Heart left ventricle (tissue), 16 donors: ENCODE measurements at regions not wholly inside any gene's neighbourhood (a gene's known extent, or its start where the extent isn't known, plus 50 kb on each side); places are given as distances from the start of the nearest gene placed in this dataset.

Source experiments
- ATAC-seq, 4 donors: fragments of 200-7000 bp; cut with Tn5 transposase; one replicate each; pipeline ENCODE4 v1.9.1; 2020 to 2022; ENCODE audit warnings: moderate library complexity in 4 of 4, mild to moderate bottlenecking in 3 of 4, moderate number of reproducible peaks in 1 of 4
- DNase-seq, 5 donors: peaks; one replicate each; pipeline ENCODE4 v3.0.0-alpha.2; 2020
- H3K27ac ChIP-seq, 12 donors: fragments of 200-600 bp; sonication (generic) in 4 of 12; one replicate each; pipeline versions ENCODE4 v1.5.0 to v1.8.0; 2016 to 2022; ENCODE audit warnings: mild to moderate bottlenecking in 2 of 12
- H3K27me3 ChIP-seq, 9 donors: fragments of 200-600 bp; sonication (generic) in 2 of 9; one replicate each; pipeline versions ENCODE4 v1.5.1 to v1.8.0; 2016 to 2022; ENCODE audit warnings: mild to moderate bottlenecking in 3 of 9
- H3K36me3 ChIP-seq, 9 donors: fragments of 200-600 bp; sonication (generic) in 2 of 9; one replicate each; pipeline versions ENCODE4 v1.5.0 to v1.8.0; 2018 to 2022; ENCODE audit warnings: mild to moderate bottlenecking in 2 of 9
- H3K4me1 ChIP-seq, 12 donors: fragments of 200-600 bp; sonication (generic) in 4 of 12; one replicate each; pipeline versions ENCODE4 v1.5.0 to v1.8.0; 2016 to 2022; ENCODE audit warnings: mild to moderate bottlenecking in 3 of 12
- H3K4me3 ChIP-seq, 12 donors: fragments of 200-600 bp; sonication (generic) in 4 of 12; one replicate each; pipeline versions ENCODE4 v1.5.0 to v1.8.0; 2017 to 2022; ENCODE audit warnings: mild to moderate bottlenecking in 9 of 12, moderate library complexity in 4 of 12
- H3K9me3 ChIP-seq, 12 donors: fragments of 200-600 bp; sonication (generic) in 4 of 12; one replicate each; pipeline versions ENCODE4 v1.5.0 to v1.8.0; 2016 to 2022; ENCODE audit warnings: mild to moderate bottlenecking in 1 of 12
- CTCF ChIP-seq, 12 donors: fragments of 200-600 bp; sonication (generic) in 4 of 12; IDR thresholded peaks; one replicate each; pipeline versions ENCODE4 v1.5.0 to v1.8.0; 2018 to 2022; ENCODE audit warnings: antibody characterized with exemption in 12 of 12, mild to moderate bottlenecking in 5 of 12
- POLR2A ChIP-seq, 2 donors: fragments of 450-650 bp; IDR thresholded peaks; one replicate each; pipeline ENCODE4 v1.6.1; 2017; ENCODE audit warnings: antibody characterized with exemption in 2 of 2, mild to moderate bottlenecking in 2 of 2, moderate library complexity in 2 of 2
- WGBS, 4 donors: extraction: QIAGEN DNeasy Blood & Tissue Kit in 2 of 4; methylation state at CpG; one replicate each; pipeline versions ENCODE4 v1.1.5 to v1.1.7; 2013 to 2018; 5-methylcytosine and 5-hydroxymethylcytosine counted together
- intact Hi-C, 10 donors: fragments of 100-400 bp; cut with DNase I; formaldehyde crosslinking; loops; one replicate each; pipeline versions ENCODE4 v1.11.1 to v1.14.2; 2022
- donor health status: ischemic (EF 13 %, LVEDD 7.1; RV severe dilation, severe dysfunction).
- donor health status: healthy with polysubstance abuse.
- donor health status: DM: no; HTN: yes; CAD: no.
- donor health status: DM: no; HTN: no; CAD: no.
- donor health status: ischemic (EF 25% LVEDD 6.9; RV normal size, moderate dysfunction).
- donor health status: ischemic (EF 25% LVEDD 5.7; RV mildly dilated, moderate dysfunction).
- donor health status: healthy.
- donor health status: DM: yes; HTN: yes; CAD: no.
- donor health status: ischemic (EF 35%, LVEDD 5.7; RV mildly dilated, moderate dysfunction).
- donor health status: nonischemic (EF 11% LVEDD 7.7; RV severe dilation, severe dysfunction).
- donor health status: DM: yes; HTN: yes; CAD: no.
- donor health status: PGD.
- donor health status: ischemic (EF 29% LVEDD 5.4; RV normal size, mild dysfunction).
- donor health status: nonischemic (EF 23%, LVEDD 6.1; RV moderate dilation, normal function).

- TF ChIP-seq POLR2A (IDR thresholded peaks at IDR 0.05) (no peak), CTCF (IDR thresholded peaks at IDR 0.05) (no peak)
- intact Hi-C loops = no loop called here
- no peak overlapping the region for H3K27ac ChIP-seq
- 86 to 94% (median 89%) methylated on average over 14 of the region's 14 CpGs for WGBS, 4 donors
- no peak overlapping the region for H3K4me3 ChIP-seq
- no peaks in the 10 kb centered on the region for H3K36me3 ChIP-seq
- peaks cover 0 to 28% (median 0%) of the 10 kb centered on the region in 12 donors for H3K4me1 ChIP-seq
- no peaks in the 10 kb centered on the region for H3K27me3 ChIP-seq
- no peaks in the 10 kb centered on the region for H3K9me3 ChIP-seq
- ATAC-seq (no peak), DNase-seq (no peak)
Observed at GRCh38 chr3:72625602-72626337, 222.5 kb downstream of the SHQ1 start.

- peaks cover 0 to 19% (median 0%) of the 10 kb centered on the region in 12 donors for H3K4me1 ChIP-seq
- H3K4me3 ChIP-seq = no peak overlapping the region
- H3K27ac ChIP-seq = no peak overlapping the region
- ATAC-seq (no peak), DNase-seq (no peak)
- TF ChIP-seq CTCF (IDR thresholded peaks at IDR 0.05) (no peak), POLR2A (IDR thresholded peaks at IDR 0.05) (no peak)
- H3K27me3 ChIP-seq = no peaks in the 10 kb centered on the region
- 78 to 92% (median 83%) methylated on average over 2 of the region's 2 CpGs for WGBS, 4 donors
- no peaks in the 10 kb centered on the region for H3K36me3 ChIP-seq
- intact Hi-C loops = no loop called here
- H3K9me3 ChIP-seq = no peaks in the 10 kb centered on the region
Observed at GRCh38 chr3:72624656-72625055, 223.6 kb downstream of the SHQ1 start.

- no peaks in the 10 kb centered on the region for H3K36me3 ChIP-seq
- peaks cover 0 to 10% (median 0%) of the 10 kb centered on the region in 12 donors for H3K4me1 ChIP-seq
- no peak for TF ChIP-seq CTCF (IDR thresholded peaks at IDR 0.05)
- no peak for TF ChIP-seq POLR2A (IDR thresholded peaks at IDR 0.05)
- no peak overlapping the region for H3K27ac ChIP-seq
- intact Hi-C loops = no loop called here
- H3K27me3 ChIP-seq = no peaks in the 10 kb centered on the region
- ATAC-seq (no peak), DNase-seq (no peak)
- WGBS, 4 donors = 87 to 95% (median 93%) methylated on average over 6 of the region's 6 CpGs
- H3K9me3 ChIP-seq = peaks cover 0 to 14% (median 0%) of the 10 kb centered on the region in 12 donors
- H3K4me3 ChIP-seq = no peak overlapping the region
Observed at GRCh38 chr3:72618739-72619138, 229.5 kb downstream of the SHQ1 start.

- 82 to 96% (median 87%) methylated on average over 5 of the region's 5 CpGs for WGBS, 4 donors
- TF ChIP-seq POLR2A (IDR thresholded peaks at IDR 0.05) = no peak
- TF ChIP-seq CTCF (IDR thresholded peaks at IDR 0.05) = no peak
- H3K27ac ChIP-seq = no peak overlapping the region
- intact Hi-C loops = no loop called here
- no peak overlapping the region for H3K4me3 ChIP-seq
- no peaks in the 10 kb centered on the region for H3K27me3 ChIP-seq
- no peaks in the 10 kb centered on the region for H3K36me3 ChIP-seq
- H3K4me1 ChIP-seq = peaks cover 0 to 10% (median 0%) of the 10 kb centered on the region in 12 donors
- peaks cover 0 to 14% (median 0%) of the 10 kb centered on the region in 12 donors for H3K9me3 ChIP-seq
- ATAC-seq (no peak), DNase-seq (no peak)
Observed at GRCh38 chr3:72617424-72618024, 230.7 kb downstream of the SHQ1 start.
